Neural cell (in vitro differentiated cells): ENCODE measurements at regions not wholly inside any gene's neighbourhood (a gene's known extent, or its start where the extent isn't known, plus 50 kb on each side); places are given as distances from the start of the nearest gene placed in this dataset.

Experiments
- H2AFZ ChIP-seq: fragments of 200-600, 300-800 bp; sonication (generic), shearing (Covaris generic); 2 replicates; pipeline ENCODE4 v1.6.0; 2014; ENCODE audit warnings: low read depth, mild to moderate bottlenecking, antibody characterized with exemption, low read length, moderate library complexity
- H3F3A ChIP-seq: fragments of 200-600 bp; shearing (Covaris generic); 2 replicates; pipeline ENCODE4 v1.6.1; 2016; ENCODE audit warnings: mild to moderate bottlenecking, moderate library complexity, mixed read lengths, antibody characterized with exemption, low read length; ENCODE audit not compliant: insufficient read depth, poor library complexity, severe bottlenecking
- H3K27ac ChIP-seq: fragments of 200-600, 300-800 bp; sonication (generic), shearing (Covaris generic); 2 replicates; pipeline ENCODE4 v1.5.1; 2014; ENCODE audit warnings: mild to moderate bottlenecking, low read length, moderate library complexity
- H3K27me3 ChIP-seq: fragments of 300-800, 200-600 bp; sonication (generic), shearing (Covaris generic); 2 replicates; pipeline ENCODE4 v1.6.0; 2014; ENCODE audit warnings: mild to moderate bottlenecking, low read depth, low read length, moderate library complexity; ENCODE audit not compliant: insufficient read depth
- H3K36me3 ChIP-seq: fragments of 300-800, 200-600 bp; sonication (generic), shearing (Covaris generic); 2 replicates; pipeline ENCODE4 v1.5.1; 2014; ENCODE audit warnings: mild to moderate bottlenecking, antibody characterized with exemption, low read length, moderate library complexity; ENCODE audit not compliant: insufficient read depth
- H3K4me2 ChIP-seq: fragments of 300-800, 200-600 bp; sonication (generic), shearing (Covaris generic); 2 replicates; pipeline ENCODE4 v1.6.0; 2014; ENCODE audit warnings: mild to moderate bottlenecking, low read length
- H3K4me3 ChIP-seq: fragments of 300-800, 200-600 bp; sonication (generic), shearing (Covaris generic); 2 replicates; pipeline ENCODE4 v1.5.1; 2014; ENCODE audit warnings: mild to moderate bottlenecking, low read length, moderate library complexity
- H3K79me2 ChIP-seq: fragments of 200-600 bp; shearing (Covaris generic); replicated peaks from 2 replicates; pipeline ENCODE4 v1.6.0; 2014; ENCODE audit warnings: mild to moderate bottlenecking, low read length, moderate library complexity; ENCODE audit not compliant: insufficient read depth
- H3K9ac ChIP-seq: fragments of 300-800, 200-600 bp; sonication (generic), shearing (Covaris generic); 2 replicates; pipeline ENCODE4 v1.6.1; 2016; ENCODE audit warnings: mild to moderate bottlenecking, low read length, mixed read lengths
- H3K9me2 ChIP-seq: fragments of 200-600 bp; shearing (Covaris generic); 2 replicates; pipeline ENCODE4 v1.6.1; 2016; ENCODE audit warnings: mild to moderate bottlenecking, low read length, mixed read lengths; ENCODE audit not compliant: insufficient read depth
- H3K9me3 ChIP-seq: fragments of 200-600, 300-800 bp; sonication (generic), shearing (Covaris generic); 2 replicates; pipeline ENCODE4 v1.6.1; 2016; ENCODE audit warnings: mild to moderate bottlenecking, mixed run types, low read length, moderate library complexity, mixed read lengths
- H4K20me1 ChIP-seq: fragments of 200-600 bp; shearing (Covaris generic); 2 replicates; pipeline ENCODE4 v1.6.1; 2016; ENCODE audit warnings: mild to moderate bottlenecking, mixed run types; ENCODE audit not compliant: insufficient read depth
- CTCF ChIP-seq: fragments of 450-650 bp; IDR thresholded peaks from 2 replicates; pipeline ENCODE4 v1.5.1; 2014; ENCODE audit warnings: antibody characterized with exemption, mild to moderate bottlenecking, moderate library complexity; ENCODE audit not compliant: poor library complexity, severe bottlenecking
- EP300 ChIP-seq: fragments of 450-650 bp; conservative IDR thresholded peaks from 2 replicates; pipeline ENCODE4 v1.6.1; 2014; ENCODE audit warnings: antibody characterized with exemption, mild to moderate bottlenecking, moderate library complexity; ENCODE audit not compliant: poor library complexity, severe bottlenecking
- EZH2 ChIP-seq: fragments of 200-600, 300-800 bp; shearing (Covaris generic), sonication (generic); IDR thresholded peaks from 2 replicates; pipeline ENCODE4 v1.6.1; 2014; ENCODE audit warnings: antibody characterized with exemption, low read length, borderline replicate concordance, mild to moderate bottlenecking; ENCODE audit not compliant: insufficient read depth, poor library complexity, severe bottlenecking
- MXI1 ChIP-seq: fragments of 450-650 bp; conservative IDR thresholded peaks from 2 replicates; pipeline ENCODE4 v1.6.1; 2014; ENCODE audit warnings: antibody characterized with exemption, mild to moderate bottlenecking; ENCODE audit not compliant: poor library complexity, severe bottlenecking
- POLR2AphosphoS5 ChIP-seq: IDR thresholded peaks from 2 replicates; pipeline ENCODE4 v1.6.1; 2012
- RAD21 ChIP-seq: fragments of 450-650 bp; conservative IDR thresholded peaks from 2 replicates; pipeline ENCODE4 v1.6.1; 2014; ENCODE audit warnings: antibody characterized with exemption, mild to moderate bottlenecking, moderate library complexity
- REST ChIP-seq: IDR thresholded peaks from 2 replicates; pipeline ENCODE4 v1.6.1; 2012; ENCODE audit warnings: borderline replicate concordance
- SMC3 ChIP-seq: fragments of 450-650 bp; conservative IDR thresholded peaks from 2 replicates; pipeline ENCODE4 v1.6.1; 2014; ENCODE audit warnings: antibody characterized with exemption, mild to moderate bottlenecking, moderate library complexity; ENCODE audit not compliant: poor library complexity
- TAF1 ChIP-seq: IDR thresholded peaks from 2 replicates; pipeline ENCODE4 v1.6.1; 2012; ENCODE audit warnings: low read depth

- Histone ChIP-seq H3K36me3 (no peaks in the 10 kb centered on the region), H3F3A (no peaks in the 10 kb centered on the region), H3K27me3 (no peaks in the 10 kb centered on the region), H3K9me3 (no peaks in the 10 kb centered on the region), H3K27ac (no peak overlapping the region), H2AFZ (no peak overlapping the region), H3K9me2 (no peaks in the 10 kb centered on the region), H3K79me2 (no peaks in the 10 kb centered on the region), H3K4me2 (no peak overlapping the region), H3K4me3 (no peak overlapping the region), H4K20me1 (no peaks in the 10 kb centered on the region), H3K9ac (no peak overlapping the region)
- TF ChIP-seq SMC3: no peak
- no peak for TF ChIP-seq CTCF
- no peak for TF ChIP-seq MXI1
These were observed 884.1 kb downstream of the CCSER2 start for GRCh38 chr10:85212526-85212925.

GRCh38 chr10:85213493-85213892 lies 885.1 kb downstream of the CCSER2 start:
- TF ChIP-seq EZH2 (no peak), POLR2AphosphoS5 (no peak), RAD21 (no peak), REST (no peak), EP300 (no peak), MXI1 (no peak), CTCF (no peak), SMC3 (no peak), TAF1 (no peak)

More at GRCh38 chr10:85213493-85213892, 885.1 kb downstream of the CCSER2 start:
- Histone ChIP-seq H3F3A (no peaks in the 10 kb centered on the region), H4K20me1 (no peaks in the 10 kb centered on the region), H3K36me3 (no peaks in the 10 kb centered on the region), H3K27me3 (no peaks in the 10 kb centered on the region), H3K27ac (no peak overlapping the region), H3K9ac (no peak overlapping the region), H3K9me3 (no peaks in the 10 kb centered on the region), H3K79me2 (no peaks in the 10 kb centered on the region), H3K9me2 (no peaks in the 10 kb centered on the region), H2AFZ (no peak overlapping the region), H3K4me3 (no peak overlapping the region), H3K4me2 (no peak overlapping the region)
